HG03378 (cell line): ENCODE measurements at regions not wholly inside any gene's neighbourhood (a gene's known extent, or its start where the extent isn't known, plus 50 kb on each side); places are given as distances from the start of the nearest gene placed in this dataset.

ENCODE experiments used
- ATAC-seq: cut with Tn5 transposase; IDR thresholded peaks from one replicate; pipeline ENCODE4 v1.9.1; 2021; ENCODE audit warnings: mild to moderate bottlenecking, moderate library complexity; ENCODE audit not compliant: unreplicated experiment

DNA sequence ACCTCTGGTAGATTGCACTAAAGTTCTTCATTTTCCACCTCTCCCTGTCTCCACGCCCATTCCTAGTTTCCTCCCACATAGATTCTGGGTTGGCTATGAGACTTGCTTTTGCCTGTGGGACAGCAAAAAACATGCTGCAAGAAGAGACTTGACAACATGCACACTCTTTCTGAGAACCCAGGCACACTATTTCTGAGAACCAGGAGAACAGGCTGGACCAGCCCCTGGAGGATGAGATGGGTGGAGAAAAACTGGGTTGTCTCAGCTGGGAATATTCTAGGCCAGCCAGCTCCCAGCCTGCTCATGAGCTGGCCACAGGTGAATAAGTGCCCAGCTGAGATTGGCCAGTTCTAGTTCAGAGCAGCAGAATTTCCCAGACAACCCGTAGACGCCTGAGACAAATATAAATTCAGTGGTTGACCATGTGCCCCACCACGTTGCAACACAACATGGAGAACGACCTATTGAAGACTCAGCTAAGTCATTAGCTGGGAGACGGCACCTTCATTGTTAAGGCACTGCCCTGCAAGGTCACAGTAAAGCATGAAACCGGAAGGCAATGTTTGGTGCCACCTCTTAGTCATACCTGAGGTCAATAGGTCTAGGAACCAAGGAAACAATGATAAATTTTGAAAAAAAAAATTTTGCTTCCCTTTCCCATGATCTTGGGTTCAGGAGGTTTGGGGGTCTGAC, 92.7 kb upstream of the AKR1E2 start:
- ATAC-seq = no peak

- no peak for ATAC-seq
Observed at GRCh38 chr10:4730998-4731397, 95.0 kb upstream of the AKR1E2 start.

- ATAC-seq = no peak
Observed at GRCh38 chr10:4725917-4726606, 99.9 kb upstream of the AKR1E2 start.

GRCh38 chr10:4723860-4724259, 102.1 kb upstream of the AKR1E2 start:
- no peak for ATAC-seq

- no peak for ATAC-seq
Observed at GRCh38 chr10:4721999-4722753, 103.8 kb upstream of the AKR1E2 start.

GRCh38 chr10:4720463-4720862, 105.5 kb upstream of the AKR1E2 start:
- no peak for ATAC-seq

DNA sequence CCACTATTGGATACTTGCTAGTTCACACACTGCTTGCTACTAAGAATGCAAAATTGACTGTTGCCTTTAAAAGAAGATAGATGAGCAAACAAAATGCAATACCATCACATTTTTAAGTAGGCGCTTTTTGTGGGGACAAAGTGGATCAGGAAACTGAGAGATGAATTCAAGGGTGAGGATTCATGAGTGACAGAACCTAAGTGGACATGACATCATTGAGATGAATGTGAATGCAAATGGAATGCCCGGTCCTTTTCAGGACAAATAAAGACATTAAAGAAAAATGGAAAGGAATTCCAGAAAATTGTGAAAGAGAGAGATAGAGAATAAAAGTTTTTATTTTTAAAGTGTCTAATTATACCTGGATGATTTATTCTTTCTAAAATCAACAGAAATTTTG, 106.3 kb upstream of the AKR1E2 start:
- ATAC-seq = no peak

DNA sequence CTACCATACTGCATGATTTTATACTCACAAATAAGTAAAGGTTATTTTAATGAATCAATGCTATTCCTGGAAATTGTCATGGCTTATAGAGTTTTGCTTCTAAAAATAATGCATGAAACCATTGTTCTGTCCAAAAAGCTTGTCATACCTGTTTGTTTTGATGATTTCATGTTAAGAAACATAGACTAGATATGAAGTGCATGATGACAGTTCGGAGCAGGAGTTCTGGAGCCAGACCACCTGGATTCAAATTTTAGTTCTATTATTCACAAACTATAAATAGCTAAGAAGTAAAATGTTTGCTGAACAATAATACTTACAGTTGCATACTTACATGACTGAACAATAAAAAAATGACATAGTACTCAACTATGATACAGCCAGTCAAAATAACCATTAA, 107.0 kb upstream of the AKR1E2 start:
- ATAC-seq = no peak

- no peak for ATAC-seq
Observed at GRCh38 chr10:4718544-4718943, 107.5 kb upstream of the AKR1E2 start.

DNA sequence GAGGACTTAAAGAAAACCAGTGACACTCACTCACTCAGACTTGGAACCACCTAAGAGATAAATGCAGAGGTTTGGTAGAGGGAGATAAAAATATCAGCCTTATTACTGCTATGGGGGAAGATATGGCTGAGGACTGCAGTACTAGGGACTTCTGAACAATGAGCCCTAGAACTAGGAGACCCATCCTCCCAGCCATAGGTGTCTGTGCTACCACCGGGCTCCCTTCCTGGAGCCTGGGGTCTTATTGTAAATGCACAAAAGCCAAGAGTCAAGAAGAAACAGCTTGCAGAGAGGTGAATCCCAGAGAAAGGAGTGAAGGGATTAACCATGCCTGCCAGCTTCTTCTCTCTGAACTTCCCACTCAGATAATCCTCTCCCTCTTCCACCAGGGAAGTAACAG, 108.3 kb upstream of the AKR1E2 start:
- ATAC-seq = no peak

GRCh38 chr10:4710858-4711257, 115.1 kb upstream of the AKR1E2 start:
- no peak for ATAC-seq

GRCh38 chr10:4708123-4708759, 117.8 kb upstream of the AKR1E2 start:
- no peak for ATAC-seq

GRCh38 chr10:4707221-4707620, 118.8 kb upstream of the AKR1E2 start:
- ATAC-seq = no peak

- ATAC-seq = no peak
Observed at GRCh38 chr10:4704034-4704545, 121.9 kb upstream of the AKR1E2 start.

GRCh38 chr10:4701016-4701415, 125.0 kb upstream of the AKR1E2 start:
- ATAC-seq = no peak

GRCh38 chr10:4699950-4700730, 125.9 kb upstream of the AKR1E2 start:
- no peak for ATAC-seq

- no peak for ATAC-seq
Observed at GRCh38 chr10:4698075-4698474, 127.9 kb upstream of the AKR1E2 start.

DNA sequence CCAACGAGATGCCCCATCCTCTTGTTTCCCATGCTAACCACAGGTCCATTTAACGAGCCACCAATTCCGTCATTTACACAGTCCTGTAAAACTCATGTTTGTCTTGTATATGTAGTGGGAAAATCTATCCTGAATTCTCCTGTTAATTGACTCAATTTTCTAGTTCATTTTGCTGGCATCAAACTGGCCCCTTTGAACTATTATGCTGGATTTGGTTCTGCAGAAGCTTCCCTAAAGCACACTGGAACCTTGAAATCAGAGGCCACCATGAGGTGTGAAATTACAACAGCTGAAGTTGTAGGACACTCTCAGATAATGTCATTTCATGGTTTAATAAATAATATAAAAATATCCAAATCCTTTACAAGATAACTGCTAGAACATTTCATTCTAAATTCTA, 129.8 kb upstream of the AKR1E2 start:
- no peak for ATAC-seq

DNA sequence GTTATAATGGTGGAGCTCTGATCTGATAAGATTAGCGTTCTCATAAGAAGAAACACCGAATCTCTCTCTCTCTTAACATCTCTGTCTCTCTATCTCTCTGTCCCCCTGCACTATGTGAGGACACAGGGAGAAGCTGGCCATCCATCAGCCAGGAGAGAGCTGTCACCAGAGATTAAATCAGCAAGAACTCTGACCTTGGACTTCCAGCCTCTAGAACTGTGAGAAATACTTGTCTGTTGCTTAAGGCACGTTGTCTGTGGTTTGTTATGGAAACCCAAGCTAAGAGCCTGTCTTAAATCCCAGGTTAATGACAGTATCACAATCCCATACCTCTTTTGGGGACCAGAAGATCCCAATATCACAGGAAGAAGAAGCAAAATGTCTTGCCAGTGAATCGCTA, 132.0 kb upstream of the AKR1E2 start:
- no peak for ATAC-seq

GRCh38 chr10:4692206-4692605, 133.8 kb upstream of the AKR1E2 start:
- no peak for ATAC-seq

- no peak for ATAC-seq
Observed at GRCh38 chr10:4691776-4692175, 134.2 kb upstream of the AKR1E2 start.
